ENCODE measurements at regions not wholly inside any gene's neighbourhood (a gene's known extent, or its start where the extent isn't known, plus 50 kb on each side); places are given as distances from the start of the nearest gene placed in this dataset.
A peak's percentile ranks its signal among the peaks of the same experiment; 100 is the strongest.

- TF ChIP-seq CTCF (IDR thresholded peaks at IDR 0.05): peak; percentile 85
- DNase-seq (ENCODE audit: low spot score): no peak
Measured at GRCh38 chr20:20824924-20825584, 112.6 kb upstream of the RALGAPA2 start.

GRCh38 chr20:20823476-20823881, 111.0 kb upstream of the RALGAPA2 start:
- no peak overlapping the region for H3K27ac Mint-ChIP-seq (ENCODE audit: unreplicated experiment)
- peaks cover 6% of the 10 kb centered on the region for H3K4me1 Mint-ChIP-seq (ENCODE audit: low read depth)
- H3K36me3 Mint-ChIP-seq (ENCODE audit: low read depth): no peaks in the 10 kb centered on the region
- H3K4me3 Mint-ChIP-seq (ENCODE audit: unreplicated experiment): no peak overlapping the region
- no peak for DNase-seq (ENCODE audit: low spot score)
- H3K27me3 Mint-ChIP-seq (ENCODE audit: low read depth): peaks cover 39% of the 10 kb centered on the region
- no peaks in the 10 kb centered on the region for H3K9me3 Mint-ChIP-seq (ENCODE audit: low read depth)
- no peak for TF ChIP-seq CTCF (IDR thresholded peaks at IDR 0.05)

More at GRCh38 chr20:20824924-20825584, 112.6 kb upstream of the RALGAPA2 start:
- H3K27me3 Mint-ChIP-seq (ENCODE audit: low read depth): peaks cover 41% of the 10 kb centered on the region
- no peak overlapping the region for H3K27ac Mint-ChIP-seq (ENCODE audit: unreplicated experiment)
- H3K36me3 Mint-ChIP-seq (ENCODE audit: low read depth): no peaks in the 10 kb centered on the region
- H3K4me1 Mint-ChIP-seq (ENCODE audit: low read depth): peaks cover 6% of the 10 kb centered on the region
- no peak overlapping the region for H3K4me3 Mint-ChIP-seq (ENCODE audit: unreplicated experiment)
- H3K9me3 Mint-ChIP-seq (ENCODE audit: low read depth): no peaks in the 10 kb centered on the region

- peaks cover 31% of the 10 kb centered on the region for H3K27me3 Mint-ChIP-seq (ENCODE audit: low read depth)
- H3K9me3 Mint-ChIP-seq (ENCODE audit: low read depth): no peaks in the 10 kb centered on the region
- H3K4me1 Mint-ChIP-seq (ENCODE audit: low read depth): peaks cover 6% of the 10 kb centered on the region
- DNase-seq (ENCODE audit: low spot score): no peak
- no peak overlapping the region for H3K4me3 Mint-ChIP-seq (ENCODE audit: unreplicated experiment)
- TF ChIP-seq CTCF (IDR thresholded peaks at IDR 0.05): no peak
- H3K27ac Mint-ChIP-seq (ENCODE audit: unreplicated experiment): no peak overlapping the region
- no peaks in the 10 kb centered on the region for H3K36me3 Mint-ChIP-seq (ENCODE audit: low read depth)
Measured at GRCh38 chr20:20821484-20822260, 109.2 kb upstream of the RALGAPA2 start.

GRCh38 chr20:20820785-20821483, 108.5 kb upstream of the RALGAPA2 start:
- TF ChIP-seq CTCF (IDR thresholded peaks at IDR 0.05): no peak
- Mint-ChIP-seq H3K4me3 (ENCODE audit: unreplicated experiment) (no peak overlapping the region), H3K36me3 (ENCODE audit: low read depth) (no peaks in the 10 kb centered on the region), H3K4me1 (ENCODE audit: low read depth) (peaks cover 6% of the 10 kb centered on the region), H3K27me3 (ENCODE audit: low read depth) (peaks cover 26% of the 10 kb centered on the region), H3K9me3 (ENCODE audit: low read depth) (no peaks in the 10 kb centered on the region), H3K27ac (ENCODE audit: unreplicated experiment) (no peak overlapping the region)
- no peak for DNase-seq (ENCODE audit: low spot score)

GRCh38 chr20:20820104-20820503, 107.7 kb upstream of the RALGAPA2 start:
- no peak for DNase-seq (ENCODE audit: low spot score)
- Mint-ChIP-seq H3K9me3 (ENCODE audit: low read depth) (no peaks in the 10 kb centered on the region), H3K27ac (ENCODE audit: unreplicated experiment) (no peak overlapping the region), H3K4me1 (ENCODE audit: low read depth) (peaks cover 6% of the 10 kb centered on the region), H3K4me3 (ENCODE audit: unreplicated experiment) (no peak overlapping the region), H3K27me3 (ENCODE audit: low read depth) (peaks cover 26% of the 10 kb centered on the region), H3K36me3 (ENCODE audit: low read depth) (no peaks in the 10 kb centered on the region)
- peak; percentile 53 for TF ChIP-seq CTCF (IDR thresholded peaks at IDR 0.05)

Data from chondrocyte (in vitro differentiated cells).